NCI-H524 treated with DMSO at 0.1 percent for 48 hours (cell line): ENCODE measurements at regions not wholly inside any gene's neighbourhood (a gene's known extent, or its start where the extent isn't known, plus 50 kb on each side); places are given as distances from the start of the nearest gene placed in this dataset.
"Not testable (repeated sequence)": the region's sequence is repeated elsewhere in the genome, so short reads cannot be mapped to it uniquely, and the experiment has no call there.

Experiments used
- DNase-seq: peaks from one replicate; lab custom pipeline; 2025; lab: John Stamatoyannopoulos, UW

- DNase-seq: no peak
These were observed 1199.3 kb downstream of the CDH11 start for GRCh38 chr16:63922560-63922959.

- no peak for DNase-seq
These were observed 1200.0 kb downstream of the CDH11 start for GRCh38 chr16:63921737-63922295.

- DNase-seq: no peak
These were observed 1208.6 kb downstream of the CDH11 start for GRCh38 chr16:63913290-63913689.

GRCh38 chr16:63907251-63907650, 1214.6 kb downstream of the CDH11 start:
- no peak for DNase-seq

GRCh38 chr16:63904930-63905329, 1216.9 kb downstream of the CDH11 start:
- DNase-seq: no peak

GRCh38 chr16:63904182-63904581, 1217.7 kb downstream of the CDH11 start:
- DNase-seq: no peak

- no peak for DNase-seq
These were observed 1225.3 kb downstream of the CDH11 start for GRCh38 chr16:63896383-63897109.

- DNase-seq: no peak
These were observed 1231.1 kb downstream of the CDH11 start for GRCh38 chr16:63890723-63891122.

- DNase-seq: no peak
These were observed 1231.8 kb downstream of the CDH11 start for GRCh38 chr16:63890081-63890480.

GRCh38 chr16:63883091-63883490, 1238.8 kb downstream of the CDH11 start:
- no peak for DNase-seq

GRCh38 chr16:63882576-63882975, 1239.3 kb downstream of the CDH11 start:
- DNase-seq: no peak

- DNase-seq: no peak
These were observed 1240.9 kb downstream of the CDH11 start for GRCh38 chr16:63880948-63881347.

- no peak for DNase-seq
These were observed 1244.5 kb downstream of the CDH11 start for GRCh38 chr16:63877401-63877800.

- DNase-seq: no peak
These were observed 1245.8 kb downstream of the CDH11 start for GRCh38 chr16:63876103-63876502.

- DNase-seq: not testable (repeated sequence)
These were observed 1261.2 kb downstream of the CDH11 start for GRCh38 chr16:63860700-63861099.

GRCh38 chr16:63856537-63856936, 1265.3 kb downstream of the CDH11 start:
- DNase-seq: no peak

- no peak for DNase-seq
These were observed 1270.9 kb downstream of the CDH11 start for GRCh38 chr16:63850979-63851378.

- DNase-seq: no peak
These were observed 1280.6 kb downstream of the CDH11 start for GRCh38 chr16:63841271-63841670.

GRCh38 chr16:63830061-63830460, 1291.8 kb downstream of the CDH11 start:
- no peak for DNase-seq

- no peak for DNase-seq
These were observed 1299.0 kb downstream of the CDH11 start for GRCh38 chr16:63822818-63823217.

GRCh38 chr16:63816276-63816675, 1305.6 kb downstream of the CDH11 start:
- DNase-seq: no peak

GRCh38 chr16:63813862-63814261, 1308.0 kb downstream of the CDH11 start:
- no peak for DNase-seq

- no peak for DNase-seq
These were observed 1313.1 kb downstream of the CDH11 start for GRCh38 chr16:63808730-63809129.
